GM23338 (cell line): ENCODE measurements at regions not wholly inside any gene's neighbourhood (a gene's known extent, or its start where the extent isn't known, plus 50 kb on each side); places are given as distances from the start of the nearest gene placed in this dataset.

Source experiments
- CREB1 ChIP-seq: fragments of 250-450 bp; sonication (Bioruptor Pico); IDR thresholded peaks from 2 replicates; pipeline ENCODE4 v1.5.0; 2020; ENCODE audit warnings: low read depth, mild to moderate bottlenecking, moderate library complexity
- EZH2phosphoT487 ChIP-seq: fragments of 200-600 bp; sonication (generic); IDR thresholded peaks from one replicate; pipeline ENCODE4 v1.8.1; 2018; ENCODE audit warnings: antibody characterized with exemption; ENCODE audit not compliant: unreplicated experiment
- JUNB ChIP-seq: IDR thresholded peaks from one replicate; pipeline ENCODE4 v1.6.1; 2016; ENCODE audit warnings: antibody characterized with exemption; ENCODE audit not compliant: unreplicated experiment
- NANOG ChIP-seq: IDR thresholded peaks from 2 replicates; pipeline ENCODE4 v1.6.1; 2016; ENCODE audit warnings: antibody characterized with exemption, borderline replicate concordance
- POLR2AphosphoS5 ChIP-seq: IDR thresholded peaks from 2 replicates; pipeline ENCODE4 v1.6.1; 2016; ENCODE audit warnings: antibody characterized with exemption, low read depth
- TF ChIP-seq, protein P1 (sequence below): fragments of 250-450 bp; sonication (Bioruptor Pico); IDR thresholded peaks from 2 replicates; pipeline ENCODE4 v1.5.0; 2020; ENCODE audit warnings: mild to moderate bottlenecking, moderate library complexity
- TF ChIP-seq, protein P2 (sequence below): IDR thresholded peaks from 2 replicates; pipeline ENCODE4 v1.6.1; 2016; ENCODE audit warnings: antibody characterized with exemption
- TF ChIP-seq, protein P3 (sequence below): IDR thresholded peaks from one replicate; pipeline ENCODE4 v1.6.1; 2018; ENCODE audit warnings: antibody characterized with exemption; ENCODE audit not compliant: unreplicated experiment

DNA sequence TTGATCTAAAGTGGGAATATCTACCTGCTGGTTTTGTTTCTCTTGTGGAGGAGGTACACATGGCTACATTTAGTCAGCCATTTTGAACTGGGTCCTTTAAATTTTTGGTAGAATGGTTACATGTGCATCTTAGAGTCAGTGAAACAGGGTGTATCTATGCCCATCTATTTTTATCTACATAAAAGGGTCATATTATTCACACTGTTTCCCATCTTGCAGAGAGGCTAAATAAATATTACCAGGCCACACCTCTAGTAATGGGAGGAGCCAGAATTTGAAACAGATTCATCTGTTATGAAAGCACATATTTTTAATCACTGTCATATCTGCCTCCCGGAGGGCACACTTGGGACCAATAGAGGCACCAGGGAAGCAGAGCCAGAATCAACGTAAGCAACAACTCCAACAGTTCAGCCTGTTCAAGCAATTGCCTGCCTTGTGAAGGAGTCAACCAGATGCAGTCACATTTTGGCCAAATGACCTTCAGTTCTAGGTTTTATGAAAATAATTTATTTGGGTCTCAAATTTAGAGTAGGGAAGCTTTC lies 376.8 kb downstream of the TSN start (continued):
- TF ChIP-seq, protein P1, sequence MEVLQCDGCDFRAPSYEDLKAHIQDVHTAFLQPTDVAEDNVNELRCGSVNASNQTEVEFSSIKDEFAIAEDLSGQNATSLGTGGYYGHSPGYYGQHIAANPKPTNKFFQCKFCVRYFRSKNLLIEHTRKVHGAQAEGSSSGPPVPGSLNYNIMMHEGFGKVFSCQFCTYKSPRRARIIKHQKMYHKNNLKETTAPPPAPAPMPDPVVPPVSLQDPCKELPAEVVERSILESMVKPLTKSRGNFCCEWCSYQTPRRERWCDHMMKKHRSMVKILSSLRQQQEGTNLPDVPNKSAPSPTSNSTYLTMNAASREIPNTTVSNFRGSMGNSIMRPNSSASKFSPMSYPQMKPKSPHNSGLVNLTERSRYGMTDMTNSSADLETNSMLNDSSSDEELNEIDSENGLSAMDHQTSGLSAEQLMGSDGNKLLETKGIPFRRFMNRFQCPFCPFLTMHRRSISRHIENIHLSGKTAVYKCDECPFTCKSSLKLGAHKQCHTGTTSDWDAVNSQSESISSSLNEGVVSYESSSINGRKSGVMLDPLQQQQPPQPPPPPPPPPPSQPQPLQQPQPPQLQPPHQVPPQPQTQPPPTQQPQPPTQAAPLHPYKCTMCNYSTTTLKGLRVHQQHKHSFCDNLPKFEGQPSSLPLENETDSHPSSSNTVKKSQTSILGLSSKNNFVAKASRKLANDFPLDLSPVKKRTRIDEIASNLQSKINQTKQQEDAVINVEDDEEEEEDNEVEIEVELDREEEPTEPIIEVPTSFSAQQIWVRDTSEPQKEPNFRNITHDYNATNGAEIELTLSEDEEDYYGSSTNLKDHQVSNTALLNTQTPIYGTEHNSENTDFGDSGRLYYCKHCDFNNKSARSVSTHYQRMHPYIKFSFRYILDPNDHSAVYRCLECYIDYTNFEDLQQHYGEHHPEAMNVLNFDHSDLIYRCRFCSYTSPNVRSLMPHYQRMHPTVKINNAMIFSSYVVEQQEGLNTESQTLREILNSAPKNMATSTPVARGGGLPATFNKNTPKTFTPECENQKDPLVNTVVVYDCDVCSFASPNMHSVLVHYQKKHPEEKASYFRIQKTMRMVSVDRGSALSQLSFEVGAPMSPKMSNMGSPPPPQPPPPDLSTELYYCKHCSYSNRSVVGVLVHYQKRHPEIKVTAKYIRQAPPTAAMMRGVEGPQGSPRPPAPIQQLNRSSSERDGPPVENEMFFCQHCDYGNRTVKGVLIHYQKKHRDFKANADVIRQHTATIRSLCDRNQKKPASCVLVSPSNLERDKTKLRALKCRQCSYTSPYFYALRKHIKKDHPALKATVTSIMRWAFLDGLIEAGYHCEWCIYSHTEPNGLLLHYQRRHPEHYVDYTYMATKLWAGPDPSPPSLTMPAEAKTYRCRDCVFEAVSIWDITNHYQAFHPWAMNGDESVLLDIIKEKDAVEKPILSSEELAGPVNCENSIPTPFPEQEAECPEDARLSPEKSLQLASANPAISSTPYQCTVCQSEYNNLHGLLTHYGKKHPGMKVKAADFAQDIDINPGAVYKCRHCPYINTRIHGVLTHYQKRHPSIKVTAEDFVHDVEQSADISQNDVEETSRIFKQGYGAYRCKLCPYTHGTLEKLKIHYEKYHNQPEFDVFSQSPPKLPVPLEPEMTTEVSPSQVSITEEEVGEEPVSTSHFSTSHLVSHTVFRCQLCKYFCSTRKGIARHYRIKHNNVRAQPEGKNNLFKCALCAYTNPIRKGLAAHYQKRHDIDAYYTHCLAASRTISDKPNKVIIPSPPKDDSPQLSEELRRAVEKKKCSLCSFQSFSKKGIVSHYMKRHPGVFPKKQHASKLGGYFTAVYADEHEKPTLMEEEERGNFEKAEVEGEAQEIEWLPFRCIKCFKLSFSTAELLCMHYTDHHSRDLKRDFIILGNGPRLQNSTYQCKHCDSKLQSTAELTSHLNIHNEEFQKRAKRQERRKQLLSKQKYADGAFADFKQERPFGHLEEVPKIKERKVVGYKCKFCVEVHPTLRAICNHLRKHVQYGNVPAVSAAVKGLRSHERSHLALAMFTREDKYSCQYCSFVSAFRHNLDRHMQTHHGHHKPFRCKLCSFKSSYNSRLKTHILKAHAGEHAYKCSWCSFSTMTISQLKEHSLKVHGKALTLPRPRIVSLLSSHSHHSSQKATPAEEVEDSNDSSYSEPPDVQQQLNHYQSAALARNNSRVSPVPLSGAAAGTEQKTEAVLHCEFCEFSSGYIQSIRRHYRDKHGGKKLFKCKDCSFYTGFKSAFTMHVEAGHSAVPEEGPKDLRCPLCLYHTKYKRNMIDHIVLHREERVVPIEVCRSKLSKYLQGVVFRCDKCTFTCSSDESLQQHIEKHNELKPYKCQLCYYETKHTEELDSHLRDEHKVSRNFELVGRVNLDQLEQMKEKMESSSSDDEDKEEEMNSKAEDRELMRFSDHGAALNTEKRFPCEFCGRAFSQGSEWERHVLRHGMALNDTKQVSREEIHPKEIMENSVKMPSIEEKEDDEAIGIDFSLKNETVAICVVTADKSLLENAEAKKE (CRISPR knock-in tag) = no peak
- TF ChIP-seq CREB1 (CRISPR knock-in tag) (no peak), JUNB (no peak), EZH2phosphoT487 (no peak), POLR2AphosphoS5 (no peak), NANOG (no peak)
- TF ChIP-seq, protein P2, sequence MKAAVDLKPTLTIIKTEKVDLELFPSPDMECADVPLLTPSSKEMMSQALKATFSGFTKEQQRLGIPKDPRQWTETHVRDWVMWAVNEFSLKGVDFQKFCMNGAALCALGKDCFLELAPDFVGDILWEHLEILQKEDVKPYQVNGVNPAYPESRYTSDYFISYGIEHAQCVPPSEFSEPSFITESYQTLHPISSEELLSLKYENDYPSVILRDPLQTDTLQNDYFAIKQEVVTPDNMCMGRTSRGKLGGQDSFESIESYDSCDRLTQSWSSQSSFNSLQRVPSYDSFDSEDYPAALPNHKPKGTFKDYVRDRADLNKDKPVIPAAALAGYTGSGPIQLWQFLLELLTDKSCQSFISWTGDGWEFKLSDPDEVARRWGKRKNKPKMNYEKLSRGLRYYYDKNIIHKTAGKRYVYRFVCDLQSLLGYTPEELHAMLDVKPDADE = no peak
- TF ChIP-seq, protein P3, sequence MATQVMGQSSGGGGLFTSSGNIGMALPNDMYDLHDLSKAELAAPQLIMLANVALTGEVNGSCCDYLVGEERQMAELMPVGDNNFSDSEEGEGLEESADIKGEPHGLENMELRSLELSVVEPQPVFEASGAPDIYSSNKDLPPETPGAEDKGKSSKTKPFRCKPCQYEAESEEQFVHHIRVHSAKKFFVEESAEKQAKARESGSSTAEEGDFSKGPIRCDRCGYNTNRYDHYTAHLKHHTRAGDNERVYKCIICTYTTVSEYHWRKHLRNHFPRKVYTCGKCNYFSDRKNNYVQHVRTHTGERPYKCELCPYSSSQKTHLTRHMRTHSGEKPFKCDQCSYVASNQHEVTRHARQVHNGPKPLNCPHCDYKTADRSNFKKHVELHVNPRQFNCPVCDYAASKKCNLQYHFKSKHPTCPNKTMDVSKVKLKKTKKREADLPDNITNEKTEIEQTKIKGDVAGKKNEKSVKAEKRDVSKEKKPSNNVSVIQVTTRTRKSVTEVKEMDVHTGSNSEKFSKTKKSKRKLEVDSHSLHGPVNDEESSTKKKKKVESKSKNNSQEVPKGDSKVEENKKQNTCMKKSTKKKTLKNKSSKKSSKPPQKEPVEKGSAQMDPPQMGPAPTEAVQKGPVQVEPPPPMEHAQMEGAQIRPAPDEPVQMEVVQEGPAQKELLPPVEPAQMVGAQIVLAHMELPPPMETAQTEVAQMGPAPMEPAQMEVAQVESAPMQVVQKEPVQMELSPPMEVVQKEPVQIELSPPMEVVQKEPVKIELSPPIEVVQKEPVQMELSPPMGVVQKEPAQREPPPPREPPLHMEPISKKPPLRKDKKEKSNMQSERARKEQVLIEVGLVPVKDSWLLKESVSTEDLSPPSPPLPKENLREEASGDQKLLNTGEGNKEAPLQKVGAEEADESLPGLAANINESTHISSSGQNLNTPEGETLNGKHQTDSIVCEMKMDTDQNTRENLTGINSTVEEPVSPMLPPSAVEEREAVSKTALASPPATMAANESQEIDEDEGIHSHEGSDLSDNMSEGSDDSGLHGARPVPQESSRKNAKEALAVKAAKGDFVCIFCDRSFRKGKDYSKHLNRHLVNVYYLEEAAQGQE = no peak
